HEK293 (cell line): ENCODE measurements at regions not wholly inside any gene's neighbourhood (a gene's known extent, or its start where the extent isn't known, plus 50 kb on each side); places are given as distances from the start of the nearest gene placed in this dataset.

Experiments
- CTCF ChIA-PET: fragments of 350-600 bp; formaldehyde crosslinking; extraction: SDS; loops from one replicate; lab custom pipeline; 2021; ENCODE audit warnings: antibody characterized with exemption; lab: Yijun Ruan, JAX
- POLR2A ChIA-PET: fragments of 300-600 bp; formaldehyde crosslinking; extraction: SDS; loops from one replicate; lab custom pipeline; 2020; ENCODE audit warnings: antibody characterized with exemption, inconsistent platforms; lab: Yijun Ruan, JAX
- H3K27ac ChIP-seq: fragments of 200-500 bp; sonication (Bioruptor generic); 2 replicates; pipeline ENCODE4 v1.5.1; 2014; ENCODE audit warnings: low read depth, low read length, control low read depth, inconsistent platforms; ENCODE audit errors: extremely low read depth
- H3K36me3 ChIP-seq, 2 experiments: fragments of 200-500 bp in 1 of 2; sonication (Bioruptor generic) in 1 of 2; 1 replicate in 1 of 2; 2 replicates in 1 of 2; pipeline ENCODE4 v1.5.1; 2014 to 2017; ENCODE audit warnings: inconsistent platforms in 2 of 2, low read length in 2 of 2; ENCODE audit not compliant: control insufficient read depth in 2 of 2, insufficient read depth in 1 of 2
- H3K4me1 ChIP-seq: fragments of 200-500 bp; sonication (Bioruptor generic); 2 replicates; pipeline ENCODE4 v1.5.1; 2014; ENCODE audit warnings: mild to moderate bottlenecking, low read length, inconsistent platforms; ENCODE audit not compliant: control insufficient read depth, insufficient read depth
- H3K4me3 ChIP-seq: 2 replicates; pipeline ENCODE4 v1.5.1; 2011; ENCODE audit warnings: low read depth, mild to moderate bottlenecking, control low read depth, low read length, moderate library complexity
- H3K9me3 ChIP-seq: fragments of 200-500 bp; sonication (Bioruptor generic); 2 replicates; pipeline ENCODE4 v1.5.1; 2014; ENCODE audit warnings: low read depth, low read length, inconsistent platforms; ENCODE audit not compliant: control insufficient read depth, insufficient read depth
- GFI1B ChIP-seq: fragments of 450-650 bp; formaldehyde crosslinking; IDR thresholded peaks from 2 replicates; pipeline ENCODE4 v1.5.1; 2016; ENCODE audit warnings: missing biosample characterization, missing genetic modification characterization
- KLF16 ChIP-seq: fragments of 450-650 bp; formaldehyde crosslinking; IDR thresholded peaks from 2 replicates; pipeline ENCODE4 v1.5.1; 2017; ENCODE audit warnings: missing biosample characterization, missing genetic modification characterization
- SP7 ChIP-seq: fragments of 450-650 bp; formaldehyde crosslinking; IDR thresholded peaks from 2 replicates; pipeline ENCODE4 v1.5.1; 2016; ENCODE audit warnings: missing biosample characterization, missing genetic modification characterization
- WT1 ChIP-seq: fragments of 450-650 bp; formaldehyde crosslinking; IDR thresholded peaks from 2 replicates; pipeline ENCODE4 v1.5.1; 2016; ENCODE audit warnings: missing biosample characterization, missing genetic modification characterization
- ZBTB17 ChIP-seq: fragments of 450-650 bp; formaldehyde crosslinking; IDR thresholded peaks from 2 replicates; pipeline ENCODE4 v1.5.1; 2016; ENCODE audit warnings: missing biosample characterization, missing genetic modification characterization
- ZBTB21 ChIP-seq: fragments of 450-650 bp; formaldehyde crosslinking; IDR thresholded peaks from 2 replicates; pipeline ENCODE4 v1.5.1; 2017; ENCODE audit warnings: missing biosample characterization, missing genetic modification characterization
- ZBTB48 ChIP-seq: fragments of 450-650 bp; formaldehyde crosslinking; IDR thresholded peaks from 2 replicates; pipeline ENCODE4 v1.5.1; 2016; ENCODE audit warnings: missing biosample characterization, missing genetic modification characterization
- ZEB2 ChIP-seq: fragments of 450-650 bp; formaldehyde crosslinking; IDR thresholded peaks from 2 replicates; pipeline ENCODE4 v1.5.1; 2016; ENCODE audit warnings: missing biosample characterization, missing genetic modification characterization
- ZNF114 ChIP-seq: fragments of 450-650 bp; formaldehyde crosslinking; IDR thresholded peaks from 2 replicates; pipeline ENCODE4 v1.5.0; 2017; ENCODE audit warnings: missing biosample characterization, missing genetic modification characterization
- ZNF169 ChIP-seq: fragments of 450-650 bp; formaldehyde crosslinking; IDR thresholded peaks from 2 replicates; pipeline ENCODE4 v1.5.1; 2016; ENCODE audit warnings: missing biosample characterization, missing genetic modification characterization
- ZNF18 ChIP-seq: fragments of 450-650 bp; formaldehyde crosslinking; IDR thresholded peaks from 2 replicates; pipeline ENCODE4 v1.5.1; 2016; ENCODE audit warnings: missing biosample characterization, missing genetic modification characterization
- ZNF366 ChIP-seq: fragments of 450-650 bp; formaldehyde crosslinking; conservative IDR thresholded peaks from 2 replicates; pipeline ENCODE4 v1.5.1; 2016; ENCODE audit warnings: missing biosample characterization, missing genetic modification characterization
- ZNF37A ChIP-seq: fragments of 450-650 bp; IDR thresholded peaks from 2 replicates; pipeline ENCODE4 v1.5.1; 2018; ENCODE audit warnings: missing biosample characterization, missing genetic modification characterization
- ZNF426 ChIP-seq: fragments of 450-650 bp; formaldehyde crosslinking; IDR thresholded peaks from 2 replicates; pipeline ENCODE4 v1.5.1; 2017; ENCODE audit warnings: missing biosample characterization, missing genetic modification characterization, mild to moderate bottlenecking, inconsistent platforms, moderate library complexity
- ZNF514 ChIP-seq: fragments of 450-650 bp; formaldehyde crosslinking; IDR thresholded peaks from 2 replicates; pipeline ENCODE4 v1.5.1; 2016; ENCODE audit warnings: missing biosample characterization, missing genetic modification characterization
- ZNF558 ChIP-seq: fragments of 450-650 bp; formaldehyde crosslinking; IDR thresholded peaks from 2 replicates; pipeline ENCODE4 v1.5.1; 2016; ENCODE audit warnings: missing biosample characterization, missing genetic modification characterization
- ZNF580 ChIP-seq: fragments of 450-650 bp; formaldehyde crosslinking; IDR thresholded peaks from 2 replicates; pipeline ENCODE4 v1.5.1; 2016; ENCODE audit warnings: missing biosample characterization, missing genetic modification characterization
- ZNF664 ChIP-seq: fragments of 450-650 bp; formaldehyde crosslinking; IDR thresholded peaks from 2 replicates; pipeline ENCODE4 v1.5.1; 2016; ENCODE audit warnings: missing biosample characterization, missing genetic modification characterization
- ZNF777 ChIP-seq: fragments of 450-650 bp; formaldehyde crosslinking; IDR thresholded peaks from 2 replicates; pipeline ENCODE4 v1.5.1; 2017; ENCODE audit warnings: missing biosample characterization, missing genetic modification characterization, borderline replicate concordance
- ZSCAN16 ChIP-seq: fragments of 450-650 bp; formaldehyde crosslinking; IDR thresholded peaks from 2 replicates; pipeline ENCODE4 v1.5.1; 2016; ENCODE audit warnings: missing biosample characterization, missing genetic modification characterization
- TF ChIP-seq, protein P1 (sequence below): fragments of 450-650 bp; formaldehyde crosslinking; IDR thresholded peaks from 2 replicates; pipeline ENCODE4 v1.5.1; 2017; ENCODE audit warnings: missing biosample characterization, missing genetic modification characterization
- TF ChIP-seq, protein P2 (sequence below): fragments of 450-650 bp; formaldehyde crosslinking; IDR thresholded peaks from 2 replicates; pipeline ENCODE4 v1.5.1; 2016; ENCODE audit warnings: missing biosample characterization, missing genetic modification characterization
- TF ChIP-seq, protein P3 (sequence below): fragments of 450-650 bp; formaldehyde crosslinking; IDR thresholded peaks from 2 replicates; pipeline ENCODE4 v1.5.1; 2016; ENCODE audit warnings: missing biosample characterization, missing genetic modification characterization

DNA sequence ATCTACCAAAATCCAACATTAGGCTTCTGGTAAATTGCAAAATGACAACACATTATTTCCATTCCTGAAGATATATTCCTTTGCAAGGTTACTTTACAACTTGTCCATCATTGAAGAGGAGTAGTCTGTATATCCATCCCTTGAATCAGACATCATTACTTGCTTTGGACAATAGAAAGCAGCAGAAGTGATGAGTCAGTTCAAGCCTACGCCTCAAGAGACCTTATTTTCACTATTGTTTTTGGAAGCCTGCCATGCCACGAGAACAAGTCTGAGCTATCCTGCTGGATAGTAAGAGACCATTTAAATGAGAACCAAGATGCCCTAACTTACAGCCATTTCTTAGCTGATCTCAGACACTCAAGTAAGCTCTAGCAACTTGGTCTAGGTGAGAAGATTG is 246.0 kb upstream of the HHIP start (continued):
- TF ChIP-seq ZBTB17 (tag by site-specific recombination) = 0 out of 2 replicates have a peak, but pooled peaks have one; percentile 33
- no peak for TF ChIP-seq ZNF426
- 0 out of 2 replicates have a peak, but pooled peaks have one; percentile 24 for TF ChIP-seq SP7 (tag by site-specific recombination)
- no peak for TF ChIP-seq ZSCAN16
- no peak for TF ChIP-seq ZBTB21 (tag by site-specific recombination)
- TF ChIP-seq ZNF777 (tag by site-specific recombination) = no peak
- no peak for TF ChIP-seq ZNF664 (tag by site-specific recombination)
- TF ChIP-seq KLF16 (tag by site-specific recombination) = no peak
- TF ChIP-seq ZNF558 (tag by site-specific recombination) = peak; percentile 97
- TF ChIP-seq ZNF366 (tag by site-specific recombination) = peak; percentile 75
- no peak for TF ChIP-seq GFI1B (tag by site-specific recombination)
- TF ChIP-seq ZNF114 (tag by site-specific recombination) = no peak
- peak; percentile 38; the same call in 1 of the 2 replicates for TF ChIP-seq ZBTB48 (tag by site-specific recombination)
- peak; percentile 43; the same call in 1 of the 2 replicates for TF ChIP-seq ZEB2 (tag by site-specific recombination)
- TF ChIP-seq, protein P1, sequence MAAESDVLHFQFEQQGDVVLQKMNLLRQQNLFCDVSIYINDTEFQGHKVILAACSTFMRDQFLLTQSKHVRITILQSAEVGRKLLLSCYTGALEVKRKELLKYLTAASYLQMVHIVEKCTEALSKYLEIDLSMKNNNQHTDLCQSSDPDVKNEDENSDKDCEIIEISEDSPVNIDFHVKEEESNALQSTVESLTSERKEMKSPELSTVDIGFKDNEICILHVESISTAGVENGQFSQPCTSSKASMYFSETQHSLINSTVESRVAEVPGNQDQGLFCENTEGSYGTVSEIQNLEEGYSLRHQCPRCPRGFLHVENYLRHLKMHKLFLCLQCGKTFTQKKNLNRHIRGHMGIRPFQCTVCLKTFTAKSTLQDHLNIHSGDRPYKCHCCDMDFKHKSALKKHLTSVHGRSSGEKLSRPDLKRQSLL (tag by site-specific recombination) = no peak

DNA sequence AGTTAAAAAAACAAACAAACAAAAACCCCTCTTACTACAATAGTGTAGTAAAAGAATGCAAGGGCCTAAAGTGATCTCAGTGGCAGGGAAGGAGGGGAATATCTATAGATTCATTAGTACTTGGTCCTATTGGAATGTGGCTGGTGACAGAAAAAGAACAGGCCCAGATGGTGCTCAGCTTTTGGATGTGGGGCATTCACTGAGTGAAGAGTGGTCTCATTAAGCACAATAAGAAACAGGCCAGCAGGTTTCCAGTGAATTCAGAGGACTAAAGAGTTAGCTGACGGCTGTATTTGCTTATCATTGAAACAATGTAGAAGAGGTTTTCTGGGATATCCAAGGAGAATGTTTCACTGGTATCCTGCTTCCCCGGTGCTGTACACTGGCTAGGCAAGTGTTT is 243.8 kb upstream of the HHIP start:
- Histone ChIP-seq H3K27ac (no peak overlapping the region), H3K36me3 (no peaks in the 10 kb centered on the region)

More for the DNA sequence above, 243.8 kb upstream of the HHIP start:
- ChIA-PET CTCF (no interaction called here), POLR2A (no interaction called here)
- Histone ChIP-seq H3K4me3 (no peak overlapping the region), H3K9me3 (no peaks in the 10 kb centered on the region), H3K4me1 (0 out of 2 replicates have a peak, but pooled peaks cover 2% of the 10 kb centered on the region)
- TF ChIP-seq WT1 (tag by site-specific recombination) (no peak), ZNF169 (tag by site-specific recombination) (no peak), ZNF37A (tag by site-specific recombination) (no peak), ZNF580 (tag by site-specific recombination) (no peak), ZNF18 (no peak), ZNF514 (tag by site-specific recombination) (no peak)
- TF ChIP-seq, protein P2, sequence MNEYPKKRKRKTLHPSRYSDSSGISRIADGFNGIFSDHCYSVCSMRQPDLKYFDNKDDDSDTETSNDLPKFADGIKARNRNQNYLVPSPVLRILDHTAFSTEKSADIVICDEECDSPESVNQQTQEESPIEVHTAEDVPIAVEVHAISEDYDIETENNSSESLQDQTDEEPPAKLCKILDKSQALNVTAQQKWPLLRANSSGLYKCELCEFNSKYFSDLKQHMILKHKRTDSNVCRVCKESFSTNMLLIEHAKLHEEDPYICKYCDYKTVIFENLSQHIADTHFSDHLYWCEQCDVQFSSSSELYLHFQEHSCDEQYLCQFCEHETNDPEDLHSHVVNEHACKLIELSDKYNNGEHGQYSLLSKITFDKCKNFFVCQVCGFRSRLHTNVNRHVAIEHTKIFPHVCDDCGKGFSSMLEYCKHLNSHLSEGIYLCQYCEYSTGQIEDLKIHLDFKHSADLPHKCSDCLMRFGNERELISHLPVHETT (tag by site-specific recombination) = no peak
- TF ChIP-seq, protein P3, sequence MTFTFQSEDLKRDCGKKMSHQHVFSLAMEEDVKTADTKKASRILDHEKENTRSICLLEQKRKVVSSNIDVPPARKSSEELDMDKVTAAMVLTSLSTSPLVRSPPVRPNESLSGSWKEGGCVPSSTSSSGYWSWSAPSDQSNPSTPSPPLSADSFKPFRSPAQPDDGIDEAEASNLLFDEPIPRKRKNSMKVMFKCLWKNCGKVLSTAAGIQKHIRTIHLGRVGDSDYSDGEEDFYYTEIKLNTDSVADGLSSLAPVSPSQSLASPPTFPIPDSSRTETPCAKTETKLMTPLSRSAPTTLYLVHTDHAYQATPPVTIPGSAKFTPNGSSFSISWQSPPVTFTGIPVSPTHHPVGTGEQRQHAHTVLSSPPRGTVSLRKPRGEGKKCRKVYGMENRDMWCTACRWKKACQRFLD (tag by site-specific recombination) = no peak
